GM12874 (cell line): ENCODE measurements at regions not wholly inside any gene's neighbourhood (a gene's known extent, or its start where the extent isn't known, plus 50 kb on each side); places are given as distances from the start of the nearest gene placed in this dataset.

Source experiments
- TF ChIP-seq, protein P1 (sequence below): IDR thresholded peaks from 2 replicates; pipeline ENCODE4 v1.5.1; 2011; ENCODE audit warnings: low read depth, mild to moderate bottlenecking, control low read depth, low read length, moderate library complexity; ENCODE audit not compliant: insufficient read depth

- TF ChIP-seq, protein P1, sequence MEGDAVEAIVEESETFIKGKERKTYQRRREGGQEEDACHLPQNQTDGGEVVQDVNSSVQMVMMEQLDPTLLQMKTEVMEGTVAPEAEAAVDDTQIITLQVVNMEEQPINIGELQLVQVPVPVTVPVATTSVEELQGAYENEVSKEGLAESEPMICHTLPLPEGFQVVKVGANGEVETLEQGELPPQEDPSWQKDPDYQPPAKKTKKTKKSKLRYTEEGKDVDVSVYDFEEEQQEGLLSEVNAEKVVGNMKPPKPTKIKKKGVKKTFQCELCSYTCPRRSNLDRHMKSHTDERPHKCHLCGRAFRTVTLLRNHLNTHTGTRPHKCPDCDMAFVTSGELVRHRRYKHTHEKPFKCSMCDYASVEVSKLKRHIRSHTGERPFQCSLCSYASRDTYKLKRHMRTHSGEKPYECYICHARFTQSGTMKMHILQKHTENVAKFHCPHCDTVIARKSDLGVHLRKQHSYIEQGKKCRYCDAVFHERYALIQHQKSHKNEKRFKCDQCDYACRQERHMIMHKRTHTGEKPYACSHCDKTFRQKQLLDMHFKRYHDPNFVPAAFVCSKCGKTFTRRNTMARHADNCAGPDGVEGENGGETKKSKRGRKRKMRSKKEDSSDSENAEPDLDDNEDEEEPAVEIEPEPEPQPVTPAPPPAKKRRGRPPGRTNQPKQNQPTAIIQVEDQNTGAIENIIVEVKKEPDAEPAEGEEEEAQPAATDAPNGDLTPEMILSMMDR: no peak
These were observed 85.3 kb upstream of the NKX1-1 start for GRCh38 chr4:1491328-1492141.

DNA sequence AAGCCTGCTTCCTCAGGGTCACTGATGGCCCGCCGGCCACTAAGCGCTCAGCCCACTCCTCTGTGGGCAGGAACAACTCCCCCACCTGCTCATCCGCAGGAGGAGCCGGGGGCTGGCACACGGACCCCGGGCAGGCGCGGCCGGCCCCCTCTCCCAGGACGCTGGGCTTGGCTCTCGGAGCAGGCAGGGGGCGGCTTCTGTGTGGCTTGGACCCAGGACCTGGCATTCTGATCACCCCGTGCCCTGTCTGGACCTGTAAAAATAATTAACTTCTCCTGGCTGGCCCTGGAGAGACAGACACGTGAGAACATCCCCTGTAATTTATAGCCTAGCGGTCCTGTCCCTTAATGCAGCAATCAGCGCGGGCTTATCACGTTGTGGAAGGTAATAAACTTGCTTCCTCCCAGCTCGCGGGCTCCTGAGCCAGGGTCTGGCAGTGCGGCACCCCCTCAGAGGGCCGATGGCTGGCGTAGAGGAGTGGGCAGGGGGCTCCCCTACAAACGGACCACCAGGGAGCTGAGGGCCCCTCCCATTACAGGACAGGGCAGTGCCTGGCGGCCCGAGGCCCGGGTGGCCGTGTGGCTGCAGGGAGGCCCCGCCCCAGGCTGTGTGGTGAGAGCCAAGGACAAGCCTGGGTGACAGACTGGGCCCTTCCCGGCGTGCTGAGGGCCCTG lies 84.5 kb upstream of the NKX1-1 start:
- TF ChIP-seq, protein P1: no peak

GRCh38 chr4:1490011-1490653 lies 83.9 kb upstream of the NKX1-1 start:
- TF ChIP-seq, protein P1: no peak

DNA sequence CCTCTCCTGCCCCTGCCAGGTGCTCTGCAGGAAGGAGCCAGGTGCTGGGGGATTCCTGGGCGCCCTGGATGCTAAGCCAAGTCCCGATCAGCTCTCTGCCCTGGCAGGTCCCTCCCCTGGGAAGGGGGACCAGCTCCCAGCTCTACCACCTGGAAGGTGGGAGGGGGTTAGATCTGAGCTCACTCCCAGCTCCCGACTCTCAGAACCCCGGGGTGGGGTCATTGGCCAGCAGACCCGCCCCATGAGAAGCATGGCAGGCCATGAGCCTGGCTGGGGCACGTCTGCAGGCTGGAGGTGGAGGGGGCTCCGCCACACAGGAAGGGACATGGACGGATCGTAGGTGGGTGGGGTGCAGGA lies 83.4 kb upstream of the NKX1-1 start:
- TF ChIP-seq, protein P1: no peak

DNA sequence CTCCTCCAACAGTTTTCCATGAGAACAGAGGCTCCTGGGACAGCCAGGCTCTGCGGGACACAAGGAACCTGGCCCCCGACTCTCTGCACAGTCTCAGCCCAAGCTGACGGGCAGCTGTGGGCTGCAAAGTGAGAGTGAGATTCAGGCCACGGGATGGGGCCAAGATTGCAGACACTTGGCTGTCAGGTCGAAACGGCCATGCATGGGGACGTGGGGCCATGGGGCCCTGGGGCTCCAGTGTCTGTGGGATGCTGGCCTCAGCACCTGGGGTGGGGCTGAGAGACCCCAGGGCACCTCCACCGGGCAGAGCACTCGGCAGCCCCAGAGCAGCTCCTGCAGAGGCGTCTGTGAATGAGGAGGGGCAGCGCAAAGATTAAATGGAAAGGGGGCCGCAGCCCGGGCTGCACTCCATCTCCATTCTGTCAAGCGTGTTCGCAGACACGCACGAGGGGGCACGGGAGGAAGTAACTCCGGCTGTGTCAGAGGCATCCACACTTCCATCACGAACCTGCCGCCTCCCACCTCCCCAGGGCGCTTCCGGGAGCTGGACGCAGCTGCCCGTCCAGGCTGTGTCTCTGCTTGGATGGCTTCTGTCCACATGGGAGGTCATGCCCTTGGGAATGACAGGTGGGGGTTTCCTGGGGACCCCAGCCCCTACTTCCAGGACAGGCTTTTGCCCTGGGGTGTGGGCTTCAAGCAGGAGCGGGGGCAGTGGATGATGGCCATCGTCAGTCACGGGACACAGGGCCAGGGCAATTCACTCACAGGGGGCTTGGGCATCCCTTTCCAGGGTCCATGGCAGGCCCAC lies 82.8 kb upstream of the NKX1-1 start:
- TF ChIP-seq, protein P1: no peak

DNA sequence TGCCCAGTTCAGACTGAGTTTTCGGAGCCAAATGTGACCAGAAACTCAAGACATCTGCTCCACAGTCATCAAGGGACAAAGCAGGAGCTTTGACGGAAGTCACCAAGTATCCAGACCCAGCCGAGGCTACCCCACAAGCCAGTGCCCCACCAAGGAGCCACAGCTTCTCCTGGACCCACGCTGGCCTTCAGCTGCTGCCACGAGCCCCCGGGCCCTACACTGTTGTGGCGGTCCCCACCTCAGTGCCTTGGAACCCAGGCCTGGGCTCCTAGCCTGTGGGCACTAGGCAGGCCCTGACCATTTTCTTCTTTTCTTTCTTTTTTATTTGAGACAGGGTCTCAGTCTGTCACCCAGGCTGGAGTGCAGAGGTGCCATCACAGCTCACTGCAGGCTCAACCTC lies 82.1 kb upstream of the NKX1-1 start:
- TF ChIP-seq, protein P1: no peak

DNA sequence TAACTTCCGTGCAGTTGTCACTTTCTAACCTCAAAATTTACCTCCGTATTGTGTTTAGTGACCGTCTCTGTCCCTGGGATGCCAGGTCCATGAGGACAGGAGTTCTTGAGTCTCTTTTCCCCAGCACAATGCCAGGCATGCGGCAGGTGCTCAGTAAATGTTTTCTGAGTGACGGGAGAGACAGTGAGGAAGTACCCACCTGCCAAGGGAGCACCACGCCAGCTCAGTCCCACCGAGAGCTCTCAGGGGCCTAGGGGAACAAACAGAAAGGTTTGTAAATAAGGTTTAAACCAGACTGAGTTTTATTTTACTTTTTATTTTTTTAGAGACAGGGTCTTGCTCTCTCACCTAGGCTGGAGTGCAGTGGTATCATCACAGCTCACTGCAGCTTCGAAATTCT lies 81.5 kb upstream of the NKX1-1 start:
- TF ChIP-seq, protein P1: no peak
